ENCODE measurements at regions not wholly inside any gene's neighbourhood (a gene's known extent, or its start where the extent isn't known, plus 50 kb on each side); places are given as distances from the start of the nearest gene placed in this dataset.

GRCh38 chr5:111856876-111857466 lies 100.0 kb upstream of the NREP start:
- Histone ChIP-seq H3K4me3 (ENCODE audit: low read depth, low read length, poor library complexity, severe bottlenecking) (no peak overlapping the region), H3K4me1 (ENCODE audit: insufficient read depth, low read length, poor library complexity, severe bottlenecking) (no peaks in the 10 kb centered on the region), H3K27ac (ENCODE audit: low read depth, low read length, poor library complexity, severe bottlenecking) (no peak overlapping the region), H3K36me3 (ENCODE audit: insufficient read depth, low read length, poor library complexity, severe bottlenecking) (no peaks in the 10 kb centered on the region), H3K27me3 (replicated peaks; ENCODE audit: insufficient read depth, low read depth, low read length, poor library complexity) (no peaks in the 10 kb centered on the region), H3K9me3 (ENCODE audit: low read depth, low read length, poor library complexity, severe bottlenecking) (no peaks in the 10 kb centered on the region)
- intact Hi-C loops (cut with micrococcal nuclease; ENCODE audit: unreplicated experiment), result no loop called here
- no peak for DNase-seq (ENCODE audit: low spot score)
- POLR2A ChIA-PET (ENCODE audit: low non-redundant PET), result no interaction called here
- CTCF ChIA-PET, result interaction anchor here (0.5 kb wide), 1 partner anchor 325 kb away, joined by 6 read pairs; no protein-coding TSS in a partner anchor
- no peak for TF ChIP-seq CTCF (conservative IDR thresholded peaks at IDR 0.05; ENCODE audit: low read depth, low read length)
- BruUV-seq (replicated peaks), result no TSS peak

- POLR2A ChIA-PET (ENCODE audit: low non-redundant PET), result no interaction called here
- intact Hi-C loops (cut with micrococcal nuclease; ENCODE audit: unreplicated experiment), result no loop called here
- CTCF ChIA-PET, result no interaction called here
Observed at GRCh38 chr5:111855356-111855755, 98.4 kb upstream of the NREP start.

GRCh38 chr5:111854186-111854585 lies 97.2 kb upstream of the NREP start:
- ChIA-PET CTCF (no interaction called here), POLR2A (ENCODE audit: low non-redundant PET) (interaction anchor here (0.6 kb wide), 1 partner anchor 312 kb away, joined by 3 read pairs; no protein-coding TSS in a partner anchor)
- Histone ChIP-seq H3K36me3 (ENCODE audit: insufficient read depth, low read length, poor library complexity, severe bottlenecking) (no peaks in the 10 kb centered on the region), H3K4me3 (ENCODE audit: low read depth, low read length, poor library complexity, severe bottlenecking) (no peak overlapping the region), H3K27ac (ENCODE audit: low read depth, low read length, poor library complexity, severe bottlenecking) (no peak overlapping the region), H3K4me1 (ENCODE audit: insufficient read depth, low read length, poor library complexity, severe bottlenecking) (no peaks in the 10 kb centered on the region), H3K9me3 (ENCODE audit: low read depth, low read length, poor library complexity, severe bottlenecking) (no peaks in the 10 kb centered on the region), H3K27me3 (replicated peaks; ENCODE audit: insufficient read depth, low read depth, low read length, poor library complexity) (no peaks in the 10 kb centered on the region)
- intact Hi-C loops (cut with micrococcal nuclease; ENCODE audit: unreplicated experiment), result no loop called here
- DNase-seq (ENCODE audit: low spot score), result no peak
- TF ChIP-seq CTCF (conservative IDR thresholded peaks at IDR 0.05; ENCODE audit: low read depth, low read length), result no peak
- no peak for TF ChIP-seq EZH2 (IDR thresholded peaks at IDR 0.05; ENCODE audit: borderline replicate concordance, low read depth, low read length, poor library complexity, severe bottlenecking)
- no TSS peak for BruUV-seq (replicated peaks)

More at GRCh38 chr5:111855356-111855755, 98.4 kb upstream of the NREP start:
- DNase-seq (ENCODE audit: low spot score), result no peak
- H3K4me1 ChIP-seq (ENCODE audit: insufficient read depth, low read length, poor library complexity, severe bottlenecking), result no peaks in the 10 kb centered on the region
- no peak overlapping the region for H3K27ac ChIP-seq (ENCODE audit: low read depth, low read length, poor library complexity, severe bottlenecking)
- BruUV-seq (replicated peaks), result no TSS peak
- H3K36me3 ChIP-seq (ENCODE audit: insufficient read depth, low read length, poor library complexity, severe bottlenecking), result no peaks in the 10 kb centered on the region
- H3K27me3 ChIP-seq (replicated peaks; ENCODE audit: insufficient read depth, low read depth, low read length, poor library complexity), result no peaks in the 10 kb centered on the region
- no peaks in the 10 kb centered on the region for H3K9me3 ChIP-seq (ENCODE audit: low read depth, low read length, poor library complexity, severe bottlenecking)
- no peak overlapping the region for H3K4me3 ChIP-seq (ENCODE audit: low read depth, low read length, poor library complexity, severe bottlenecking)
- TF ChIP-seq CTCF (conservative IDR thresholded peaks at IDR 0.05; ENCODE audit: low read depth, low read length) (no peak), EZH2 (IDR thresholded peaks at IDR 0.05; ENCODE audit: borderline replicate concordance, low read depth, low read length, poor library complexity, severe bottlenecking) (no peak)

Data from A673 (cell line).